Panc1 (cell line): ENCODE measurements at regions not wholly inside any gene's neighbourhood (a gene's known extent, or its start where the extent isn't known, plus 50 kb on each side); places are given as distances from the start of the nearest gene placed in this dataset.

ENCODE experiments used
- ATAC-seq: fragments of 200-7000 bp; cut with Tn5 transposase; 2 replicates; pipeline ENCODE4 v1.9.1; 2020; ENCODE audit warnings: mild to moderate bottlenecking, moderate library complexity
- BruUV-seq: library from RNA; stranded (reverse); fragments of 400-500 nt; replicated peaks from 2 replicates; lab custom pipeline; 2021; lab: Mats Ljungman, UMichigan
- CTCF ChIA-PET: fragments of 300-600 bp; sonication (Branson Sonifier 250); formaldehyde crosslinking; loops from one replicate; lab custom pipeline; 2022; ENCODE audit warnings: antibody characterized with exemption; lab: Charles Lee
- POLR2A ChIA-PET: fragments of 300-600 bp; sonication (Branson Sonifier 250); formaldehyde crosslinking; loops from one replicate; lab custom pipeline; 2022; ENCODE audit warnings: antibody characterized with exemption; lab: Charles Lee
- DNase-seq: peaks from one replicate; pipeline ENCODE4 v3.0.0-alpha.2; 2010; ENCODE audit warnings: low read depth, low spot score
- H3K27ac ChIP-seq: 2 replicates; pipeline ENCODE4 v1.5.1; 2011; ENCODE audit warnings: mild to moderate bottlenecking, low read length, inconsistent platforms
- H3K27me3 ChIP-seq: fragments of 200-500 bp; sonication (Bioruptor generic); 2 replicates; pipeline ENCODE4 v1.6.0; 2014; ENCODE audit warnings: low read length, inconsistent platforms; ENCODE audit not compliant: control insufficient read depth, insufficient read depth
- H3K36me3 ChIP-seq: fragments of 200-500 bp; sonication (Bioruptor generic); 2 replicates; pipeline ENCODE4 v1.5.1; 2014; ENCODE audit warnings: inconsistent platforms, mild to moderate bottlenecking, low read length, moderate library complexity; ENCODE audit not compliant: control insufficient read depth, insufficient read depth
- H3K4me1 ChIP-seq: 2 replicates; pipeline ENCODE4 v1.5.1; 2011; ENCODE audit warnings: inconsistent platforms, mild to moderate bottlenecking, low read length, moderate library complexity; ENCODE audit not compliant: control insufficient read depth, insufficient read depth
- H3K4me3 ChIP-seq, 2 experiments: 2 replicates each; pipeline ENCODE4 v1.5.1; 2011 to 2012; ENCODE audit warnings: low read depth in 2 of 2, low read length in 2 of 2, mild to moderate bottlenecking in 2 of 2, inconsistent platforms in 1 of 2, moderate library complexity in 1 of 2
- H3K9me3 ChIP-seq: fragments of 200-500 bp; sonication (Bioruptor generic); 2 replicates; pipeline ENCODE4 v1.5.1; 2014; ENCODE audit warnings: low read depth, mild to moderate bottlenecking, inconsistent platforms, low read length, moderate library complexity; ENCODE audit not compliant: control insufficient read depth, insufficient read depth
- CTCF ChIP-seq: fragments of 450-650 bp; IDR thresholded peaks from 2 replicates; pipeline ENCODE4 v1.5.1; 2017; ENCODE audit warnings: mild to moderate bottlenecking
- POLR2AphosphoS5 ChIP-seq: IDR thresholded peaks from 2 replicates; pipeline ENCODE4 v1.6.1; 2012; ENCODE audit warnings: mild to moderate bottlenecking, low read depth, low read length, moderate library complexity
- REST ChIP-seq, 2 experiments: IDR thresholded peaks; 2 replicates each; pipeline ENCODE4 v1.6.1; 2011 to 2012; ENCODE audit warnings: low read depth in 2 of 2, control low read depth in 1 of 2, low read length in 1 of 2, mild to moderate bottlenecking in 1 of 2, moderate library complexity in 1 of 2; ENCODE audit not compliant: insufficient read depth in 1 of 2
- SIN3A ChIP-seq: IDR thresholded peaks from 2 replicates; pipeline ENCODE4 v1.6.1; 2012; ENCODE audit warnings: low read depth, mild to moderate bottlenecking, low read length, moderate library complexity, borderline replicate concordance; ENCODE audit not compliant: insufficient read depth
- TCF7L2 ChIP-seq: IDR thresholded peaks from 2 replicates; pipeline ENCODE4 v1.6.1; 2011; ENCODE audit warnings: mild to moderate bottlenecking, low read depth, low read length, inconsistent platforms
- in situ Hi-C: cut with HindIII; loops from 2 replicates; pipeline ENCODE4 v1.10.0; 2016; ENCODE audit warnings: low sequenced_read_pairs, low pct_unique_long_range_greater_than_20kb
- intact Hi-C: fragments of 100-400 bp; cut with micrococcal nuclease; formaldehyde crosslinking; loops from one replicate; pipeline ENCODE4 v1.10.0; 2022; ENCODE audit not compliant: unreplicated experiment

GRCh38 chr2:237227190-237227589 is 141.5 kb downstream of the COPS8 start:
- no peak overlapping the region for H3K4me3 ChIP-seq
- ChIA-PET POLR2A (no interaction called here), CTCF (no interaction called here)
- H3K36me3 ChIP-seq, result no peaks in the 10 kb centered on the region
- H3K27ac ChIP-seq, result peak overlapping the region; percentile 96
- in situ Hi-C loops, result no loop called here
- no TSS peak for BruUV-seq
- TF ChIP-seq SIN3A, result no peak
- no peak for TF ChIP-seq REST (IDR thresholded peaks at IDR 0.05; ENCODE audit: insufficient read depth in 1 of 2, low read depth in 2 of 2, low read length in 1 of 2)
- no peak for TF ChIP-seq CTCF
- no peak for TF ChIP-seq POLR2AphosphoS5
- no peak for TF ChIP-seq TCF7L2
- intact Hi-C loops, result no loop called here
- H3K27me3 ChIP-seq, result no peaks in the 10 kb centered on the region
- peaks cover 24% of the 10 kb centered on the region for H3K4me1 ChIP-seq
- ATAC-seq, result no peak
- no peak for DNase-seq
- no peaks in the 10 kb centered on the region for H3K9me3 ChIP-seq

- Histone ChIP-seq H3K9me3 (no peaks in the 10 kb centered on the region), H3K36me3 (no peaks in the 10 kb centered on the region), H3K4me3 (no peak overlapping the region), H3K27ac (peak overlapping the region; percentile 96), H3K27me3 (no peaks in the 10 kb centered on the region), H3K4me1 (peaks cover 19% of the 10 kb centered on the region)
- intact Hi-C loops, result no loop called here
- ATAC-seq, result peak; percentile 51
- in situ Hi-C loops, result no loop called here
- BruUV-seq, result no TSS peak
- POLR2A ChIA-PET, result no interaction called here
- no peak for TF ChIP-seq POLR2AphosphoS5
- no peak for TF ChIP-seq REST (IDR thresholded peaks at IDR 0.05; ENCODE audit: insufficient read depth in 1 of 2, low read depth in 2 of 2, low read length in 1 of 2)
- no peak for TF ChIP-seq TCF7L2
- TF ChIP-seq CTCF, result no peak
- no peak for TF ChIP-seq SIN3A
- no peak for DNase-seq
- CTCF ChIA-PET, result no interaction called here
Measured at GRCh38 chr2:237227592-237228280, 142.0 kb downstream of the COPS8 start.
